ENCODE measurements at regions not wholly inside any gene's neighbourhood (a gene's known extent, or its start where the extent isn't known, plus 50 kb on each side); places are given as distances from the start of the nearest gene placed in this dataset.

GRCh38 chr9:95670122-95670521, 153.4 kb upstream of the PTCH1 start:
- H3K79me2 ChIP-seq (ENCODE audit: insufficient read depth, low read length) = no peaks in the 10 kb centered on the region
- intact Hi-C loops (cut with micrococcal nuclease) = no loop called here
- POLR2A ChIA-PET = no interaction called here
- H3K4me3 ChIP-seq (replicated peaks in 1 of 2; ENCODE audit: low read depth in 1 of 2, low read length in 2 of 2) = no peak overlapping the region
- DNase-seq (ENCODE audit: low read depth, low spot score) (no peak), ATAC-seq (no peak)
- BruUV-seq (replicated peaks) = no TSS peak
- TF ChIP-seq ELF1 (IDR thresholded peaks at IDR 0.05; ENCODE audit: borderline replicate concordance, low read depth) = no peak
- TF ChIP-seq MAX (IDR thresholded peaks at IDR 0.05) = no peak
- no peak for TF ChIP-seq EZH2 (IDR thresholded peaks at IDR 0.05)
- no peak for TF ChIP-seq SP1 (IDR thresholded peaks at IDR 0.05; ENCODE audit: low read depth)
- TF ChIP-seq POLR2A (IDR thresholded peaks at IDR 0.05; ENCODE audit: borderline replicate concordance, extremely low read depth, insufficient read depth, insufficient read length) = no peak
- TF ChIP-seq SIN3A (IDR thresholded peaks at IDR 0.05; ENCODE audit: low read depth) = no peak
- TF ChIP-seq ZNF274 (IDR thresholded peaks at IDR 0.05; ENCODE audit: low read depth, low read length) = no peak
- no peak for TF ChIP-seq CEBPB (IDR thresholded peaks at IDR 0.05; ENCODE audit: low read depth)
- no peak for TF ChIP-seq POLR2AphosphoS5 (IDR thresholded peaks at IDR 0.05; ENCODE audit: low read depth, low read length)
- no peak for TF ChIP-seq CBX3 (IDR thresholded peaks at IDR 0.05; ENCODE audit: low read depth)
- no peak for TF ChIP-seq JUND (IDR thresholded peaks at IDR 0.05)
- TF ChIP-seq TCF7L2 (IDR thresholded peaks at IDR 0.05; ENCODE audit: borderline replicate concordance, extremely low read depth, insufficient read depth, insufficient read length) = no peak
- TF ChIP-seq, protein P1, sequence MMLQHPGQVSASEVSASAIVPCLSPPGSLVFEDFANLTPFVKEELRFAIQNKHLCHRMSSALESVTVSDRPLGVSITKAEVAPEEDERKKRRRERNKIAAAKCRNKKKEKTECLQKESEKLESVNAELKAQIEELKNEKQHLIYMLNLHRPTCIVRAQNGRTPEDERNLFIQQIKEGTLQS (IDR thresholded peaks at IDR 0.05) = no peak
- TF ChIP-seq RAD21 (IDR thresholded peaks at IDR 0.05; ENCODE audit: low read depth) = no peak
- TF ChIP-seq EGR1 (IDR thresholded peaks at IDR 0.05; ENCODE audit: low read depth) = no peak
- TF ChIP-seq SRF (IDR thresholded peaks at IDR 0.05; ENCODE audit: low read depth) = no peak
- TF ChIP-seq, protein P2, sequence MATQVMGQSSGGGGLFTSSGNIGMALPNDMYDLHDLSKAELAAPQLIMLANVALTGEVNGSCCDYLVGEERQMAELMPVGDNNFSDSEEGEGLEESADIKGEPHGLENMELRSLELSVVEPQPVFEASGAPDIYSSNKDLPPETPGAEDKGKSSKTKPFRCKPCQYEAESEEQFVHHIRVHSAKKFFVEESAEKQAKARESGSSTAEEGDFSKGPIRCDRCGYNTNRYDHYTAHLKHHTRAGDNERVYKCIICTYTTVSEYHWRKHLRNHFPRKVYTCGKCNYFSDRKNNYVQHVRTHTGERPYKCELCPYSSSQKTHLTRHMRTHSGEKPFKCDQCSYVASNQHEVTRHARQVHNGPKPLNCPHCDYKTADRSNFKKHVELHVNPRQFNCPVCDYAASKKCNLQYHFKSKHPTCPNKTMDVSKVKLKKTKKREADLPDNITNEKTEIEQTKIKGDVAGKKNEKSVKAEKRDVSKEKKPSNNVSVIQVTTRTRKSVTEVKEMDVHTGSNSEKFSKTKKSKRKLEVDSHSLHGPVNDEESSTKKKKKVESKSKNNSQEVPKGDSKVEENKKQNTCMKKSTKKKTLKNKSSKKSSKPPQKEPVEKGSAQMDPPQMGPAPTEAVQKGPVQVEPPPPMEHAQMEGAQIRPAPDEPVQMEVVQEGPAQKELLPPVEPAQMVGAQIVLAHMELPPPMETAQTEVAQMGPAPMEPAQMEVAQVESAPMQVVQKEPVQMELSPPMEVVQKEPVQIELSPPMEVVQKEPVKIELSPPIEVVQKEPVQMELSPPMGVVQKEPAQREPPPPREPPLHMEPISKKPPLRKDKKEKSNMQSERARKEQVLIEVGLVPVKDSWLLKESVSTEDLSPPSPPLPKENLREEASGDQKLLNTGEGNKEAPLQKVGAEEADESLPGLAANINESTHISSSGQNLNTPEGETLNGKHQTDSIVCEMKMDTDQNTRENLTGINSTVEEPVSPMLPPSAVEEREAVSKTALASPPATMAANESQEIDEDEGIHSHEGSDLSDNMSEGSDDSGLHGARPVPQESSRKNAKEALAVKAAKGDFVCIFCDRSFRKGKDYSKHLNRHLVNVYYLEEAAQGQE (IDR thresholded peaks at IDR 0.05; ENCODE audit: low read depth) = no peak
- TF ChIP-seq ZFX (IDR thresholded peaks at IDR 0.05) = no peak
- CTCF ChIA-PET = no interaction called here
- H3K27ac ChIP-seq (ENCODE audit: low read depth, low read length) = no peak overlapping the region
- RAD21 ChIA-PET (ENCODE audit: low non-redundant PET in 1 of 2, low total read pairs in 2 of 2, uncharacterized antibody in 2 of 2, unreplicated experiment in 2 of 2) = no interaction called here
- no peak overlapping the region for H3K9ac ChIP-seq (ENCODE audit: low read length)
- no peaks in the 10 kb centered on the region for H3K9me2 ChIP-seq (ENCODE audit: insufficient read depth)
- no peaks in the 10 kb centered on the region for H4K20me1 ChIP-seq (ENCODE audit: insufficient read depth)
- no peaks in the 10 kb centered on the region for H3K9me3 ChIP-seq (ENCODE audit: control insufficient read depth in 1 of 2, insufficient read depth in 1 of 2, low read depth in 1 of 2, low read length in 2 of 2)
- no peak overlapping the region for H3K4me2 ChIP-seq (ENCODE audit: low read length)
- H2AFZ ChIP-seq (ENCODE audit: low read depth, low read length, poor library complexity, severe bottlenecking) = no peak overlapping the region
- H3K27me3 ChIP-seq (ENCODE audit: insufficient read depth, low read length) = peaks cover 9% of the 10 kb centered on the region; the same call in 1 of the 2 replicates
- H3K36me3 ChIP-seq (ENCODE audit: control insufficient read depth in 1 of 2, insufficient read depth in 2 of 2, low read length in 2 of 2) = no peaks in the 10 kb centered on the region
- no peaks in the 10 kb centered on the region for H3K4me1 ChIP-seq (ENCODE audit: control insufficient read depth in 1 of 2, insufficient read depth in 2 of 2, low read length in 2 of 2)
